ENCODE measurements at regions not wholly inside any gene's neighbourhood (a gene's known extent, or its start where the extent isn't known, plus 50 kb on each side); places are given as distances from the start of the nearest gene placed in this dataset.

DNA sequence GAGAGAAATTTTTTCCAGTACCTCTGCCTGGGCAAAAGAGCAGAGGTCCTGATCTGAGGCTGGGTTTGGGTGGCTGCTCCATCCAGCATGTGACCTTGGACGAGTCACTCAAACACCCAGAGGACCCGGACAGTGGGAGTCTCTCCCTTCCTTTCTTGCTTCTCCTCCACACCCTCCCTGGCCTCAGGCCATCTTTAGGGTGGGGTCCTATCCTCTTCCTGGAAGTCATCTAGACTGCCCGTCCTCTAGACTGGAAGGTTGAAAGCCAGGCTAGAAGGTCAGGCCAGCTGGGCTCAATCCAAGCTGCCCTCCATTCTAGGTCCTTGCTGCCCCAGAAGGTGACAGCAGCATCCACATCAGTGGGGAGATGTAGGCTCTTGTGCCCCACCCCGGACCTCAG is 599.5 kb downstream of the MATN1 start:
- no peaks in the 10 kb centered on the region for H3K36me3 Mint-ChIP-seq (ENCODE audit: low read depth)
- TF ChIP-seq CTCF (conservative IDR thresholded peaks at IDR 0.05): no peak
- H3K4me3 ChIP-seq (ENCODE audit: low read length): no peak overlapping the region
- H3K36me3 ChIP-seq (ENCODE audit: control insufficient read depth, insufficient read depth, low read length): no peaks in the 10 kb centered on the region
- H3K4me1 ChIP-seq (ENCODE audit: control insufficient read depth, insufficient read depth, low read length): peaks cover 28% of the 10 kb centered on the region
- H3K27me3 Mint-ChIP-seq (ENCODE audit: insufficient read depth): peaks cover 36% of the 10 kb centered on the region
- WGBS, 2 experiments (ENCODE audit: insufficient coverage in 1 of 2, insufficient read length in 1 of 2): 87 to 88% methylated on average over 3 to 4 of the region's 4 CpGs
- peaks cover 2% of the 10 kb centered on the region for H3K9me3 Mint-ChIP-seq
- DNase-seq: no peak
- H3K27ac ChIP-seq (ENCODE audit: low read depth, low read length): no peak overlapping the region
- H3K27ac Mint-ChIP-seq: no peak overlapping the region
- H3K27me3 ChIP-seq (ENCODE audit: control insufficient read depth, insufficient read depth, low read length, poor library complexity, severe bottlenecking): peaks cover 6% of the 10 kb centered on the region
- H3K4me3 Mint-ChIP-seq: no peak overlapping the region
- no peak overlapping the region for H3K9ac ChIP-seq (ENCODE audit: extremely low read depth, low read length, poor library complexity, severe bottlenecking)
- H3K4me1 Mint-ChIP-seq: peaks cover 41% of the 10 kb centered on the region
- H3K9me3 ChIP-seq (ENCODE audit: control insufficient read depth, low read length): no peaks in the 10 kb centered on the region

DNA sequence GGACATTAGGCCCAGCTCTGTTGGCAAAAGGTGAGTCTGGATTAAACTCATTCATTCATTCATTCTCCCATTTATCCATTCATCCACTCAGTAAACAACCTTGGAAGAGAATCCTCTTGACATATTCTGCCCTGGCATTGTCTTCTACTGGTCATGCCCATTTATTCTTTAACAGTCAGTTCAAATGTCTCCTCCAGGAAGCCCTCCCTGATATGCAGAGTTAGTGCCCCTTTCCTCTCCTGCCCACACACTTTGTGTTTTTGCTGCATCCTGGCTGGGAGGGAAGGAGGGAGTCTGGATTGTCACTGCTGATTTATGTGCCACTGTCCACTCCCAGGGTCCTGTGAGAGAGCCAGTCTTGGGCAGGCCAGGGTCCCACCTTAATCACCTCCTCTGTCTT is 600.3 kb downstream of the MATN1 start:
- no peak overlapping the region for H3K4me3 Mint-ChIP-seq
- H3K27ac Mint-ChIP-seq: no peak overlapping the region
- Histone ChIP-seq H3K9me3 (ENCODE audit: control insufficient read depth, low read length) (no peaks in the 10 kb centered on the region), H3K4me1 (ENCODE audit: control insufficient read depth, insufficient read depth, low read length) (peaks cover 24% of the 10 kb centered on the region), H3K9ac (ENCODE audit: extremely low read depth, low read length, poor library complexity, severe bottlenecking) (no peak overlapping the region), H3K36me3 (ENCODE audit: control insufficient read depth, insufficient read depth, low read length) (no peaks in the 10 kb centered on the region), H3K27me3 (ENCODE audit: control insufficient read depth, insufficient read depth, low read length, poor library complexity, severe bottlenecking) (peaks cover 6% of the 10 kb centered on the region), H3K27ac (ENCODE audit: low read depth, low read length) (no peak overlapping the region), H3K4me3 (ENCODE audit: low read length) (no peak overlapping the region)
- DNase-seq: no peak
- H3K4me1 Mint-ChIP-seq: peaks cover 35% of the 10 kb centered on the region
- H3K27me3 Mint-ChIP-seq (ENCODE audit: insufficient read depth): peaks cover 38% of the 10 kb centered on the region
- H3K36me3 Mint-ChIP-seq (ENCODE audit: low read depth): no peaks in the 10 kb centered on the region
- TF ChIP-seq CTCF (conservative IDR thresholded peaks at IDR 0.05): no peak
- peaks cover 2% of the 10 kb centered on the region for H3K9me3 Mint-ChIP-seq

DNA sequence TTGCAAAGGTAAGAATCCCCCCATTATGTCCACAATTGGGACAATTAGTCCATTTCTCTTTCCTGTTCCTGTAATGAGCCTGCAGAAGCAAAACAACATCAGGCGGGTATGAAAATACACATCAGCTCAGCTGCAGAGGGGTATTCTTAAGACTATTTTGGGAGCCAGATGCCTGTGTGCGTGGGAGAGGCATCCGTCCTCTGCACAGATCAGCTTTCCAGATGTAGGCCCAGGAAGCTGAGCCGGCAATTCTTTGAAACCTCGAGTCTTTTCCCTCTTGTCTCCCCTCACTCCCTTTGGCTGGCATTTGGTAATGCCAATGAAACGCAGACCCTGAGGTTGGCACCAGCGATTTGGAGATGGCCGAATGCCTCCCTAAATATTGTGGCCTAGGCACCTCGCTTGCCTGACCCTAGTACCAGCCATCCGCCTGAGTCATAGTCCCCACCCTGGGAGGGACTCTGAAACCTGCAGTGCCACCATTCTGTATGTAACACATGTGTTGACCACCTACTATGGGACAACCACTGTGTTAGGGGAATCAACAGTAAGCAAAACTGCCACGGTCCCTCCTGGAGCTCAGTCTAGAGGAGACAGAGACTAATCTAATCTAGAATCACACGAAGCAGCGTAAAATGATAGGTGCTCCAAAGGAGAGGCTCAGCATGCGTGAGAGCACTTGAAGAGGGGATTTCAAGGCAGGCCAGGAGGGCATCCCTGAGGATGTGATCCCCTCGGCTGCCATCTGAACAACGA is 603.0 kb downstream of the MATN1 start:
- WGBS, 2 experiments (ENCODE audit: insufficient coverage in 1 of 2, insufficient read length in 1 of 2): 85 to 87% methylated on average over 16 of the region's 16 CpGs
- Mint-ChIP-seq H3K4me3 (no peak overlapping the region), H3K27me3 (ENCODE audit: insufficient read depth) (peaks cover 35% of the 10 kb centered on the region), H3K4me1 (peaks cover 16% of the 10 kb centered on the region), H3K9me3 (no peaks in the 10 kb centered on the region), H3K36me3 (ENCODE audit: low read depth) (no peaks in the 10 kb centered on the region), H3K27ac (no peak overlapping the region)
- no peak for TF ChIP-seq CTCF (conservative IDR thresholded peaks at IDR 0.05)
- no peak for DNase-seq
- Histone ChIP-seq H3K4me1 (ENCODE audit: control insufficient read depth, insufficient read depth, low read length) (peaks cover 13% of the 10 kb centered on the region), H3K36me3 (ENCODE audit: control insufficient read depth, insufficient read depth, low read length) (no peaks in the 10 kb centered on the region), H3K9me3 (ENCODE audit: control insufficient read depth, low read length) (no peaks in the 10 kb centered on the region), H3K9ac (ENCODE audit: extremely low read depth, low read length, poor library complexity, severe bottlenecking) (no peak overlapping the region), H3K27me3 (ENCODE audit: control insufficient read depth, insufficient read depth, low read length, poor library complexity, severe bottlenecking) (peaks cover 6% of the 10 kb centered on the region), H3K4me3 (ENCODE audit: low read length) (no peak overlapping the region), H3K27ac (ENCODE audit: low read depth, low read length) (no peak overlapping the region)

Data from endodermal cell (in vitro differentiated cells).